ENCODE measurements at regions not wholly inside any gene's neighbourhood (a gene's known extent, or its start where the extent isn't known, plus 50 kb on each side); places are given as distances from the start of the nearest gene placed in this dataset.
A peak's percentile ranks its signal among the peaks of the same experiment; 100 is the strongest.

DNA sequence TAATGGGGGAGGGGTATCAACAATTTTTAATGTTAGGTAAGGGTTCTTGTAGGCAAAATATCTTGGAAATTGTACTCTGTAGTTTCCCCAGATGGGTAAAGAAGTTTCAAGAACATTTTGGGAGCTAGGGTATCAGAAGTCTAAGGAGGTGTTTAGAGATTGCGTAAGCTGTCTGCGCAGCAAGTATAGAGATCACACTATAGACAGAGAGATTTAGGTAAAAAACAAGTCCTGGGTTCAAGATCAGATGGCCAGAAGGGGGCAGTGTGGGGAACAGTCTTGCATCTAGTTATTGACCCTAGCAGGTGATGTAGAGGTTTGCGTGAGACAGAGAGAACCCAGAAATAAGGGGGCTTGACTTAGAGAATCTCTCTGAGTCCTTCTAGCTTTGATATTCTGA, 80.8 kb downstream of the S1PR1 start:
- no peak for DNase-seq (ENCODE audit: low read depth)

GRCh38 chr1:101323535-101323934, 86.7 kb downstream of the S1PR1 start:
- DNase-seq (ENCODE audit: low read depth) = no peak

DNA sequence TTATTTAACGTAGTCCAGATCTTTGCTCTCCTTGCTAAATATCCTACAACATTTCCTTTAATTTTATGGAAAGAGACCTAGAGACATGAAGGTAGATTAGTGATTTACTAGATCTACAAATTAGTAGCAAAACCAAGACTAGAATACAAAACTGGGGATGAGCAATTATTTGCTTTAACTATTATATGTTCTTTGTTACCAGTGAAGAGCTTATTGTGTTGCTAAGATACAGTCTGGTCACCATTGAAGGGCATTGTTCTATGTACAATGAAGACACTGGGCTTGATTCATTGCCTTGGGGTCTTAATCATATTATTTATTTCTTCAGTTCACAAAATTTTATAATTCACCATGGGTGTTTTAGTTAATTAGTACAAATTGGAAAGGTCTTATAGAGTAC, 88.3 kb downstream of the S1PR1 start:
- no peak for DNase-seq (ENCODE audit: low read depth)

DNA sequence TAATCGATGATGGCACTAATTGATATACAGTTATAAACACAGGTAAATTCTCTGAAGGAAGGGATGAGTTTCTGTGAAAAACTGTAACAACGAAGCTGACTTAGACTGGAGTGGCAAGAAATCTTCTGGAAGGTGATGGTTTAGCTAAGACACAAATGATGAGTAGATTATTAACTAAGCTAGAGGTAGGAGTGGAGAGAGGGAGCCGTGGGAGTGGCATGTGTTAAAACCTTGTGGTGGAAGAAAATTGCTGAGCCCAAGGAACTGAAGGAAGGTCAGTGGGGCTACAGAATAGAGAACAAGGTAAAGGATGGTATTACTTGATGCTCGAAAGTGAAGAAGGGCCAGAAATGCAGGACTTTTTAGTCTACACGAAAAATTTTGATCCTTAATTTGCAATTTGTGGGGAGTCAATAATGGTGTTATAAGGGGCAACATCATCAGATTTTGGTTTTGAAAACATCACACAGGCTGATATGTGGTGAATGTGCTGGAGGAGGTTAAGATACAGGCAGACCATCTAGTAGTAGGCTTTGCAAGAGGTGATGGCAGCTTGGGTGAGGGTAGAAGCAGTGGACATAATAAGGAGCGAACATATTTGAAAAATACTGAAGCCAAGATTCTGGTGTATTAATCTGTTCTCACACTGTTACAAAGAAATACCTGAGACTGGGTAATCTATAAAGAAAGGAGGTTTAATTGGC, 93.8 kb downstream of the S1PR1 start:
- no peak for DNase-seq (ENCODE audit: low read depth)

GRCh38 chr1:101331794-101332193, 95.0 kb downstream of the S1PR1 start:
- no peak for DNase-seq (ENCODE audit: low read depth)

DNA sequence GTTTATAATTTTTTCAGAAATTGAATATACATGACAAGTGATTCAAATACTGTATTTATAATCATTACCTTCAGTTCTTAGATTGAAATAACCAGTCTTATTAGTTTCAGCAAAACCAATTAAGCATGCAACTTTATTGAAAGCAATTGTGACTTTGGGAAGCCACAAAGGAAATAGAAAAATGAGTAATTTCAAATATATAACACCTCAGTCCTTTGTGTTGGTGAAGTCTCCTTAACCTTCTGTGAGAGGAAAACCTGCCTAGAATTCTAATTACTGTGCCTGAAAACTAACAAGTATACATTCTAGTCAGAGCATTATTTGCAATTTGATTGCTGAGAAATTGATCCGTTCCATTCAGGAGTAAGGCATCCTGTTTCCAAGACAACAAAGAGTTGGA, 95.8 kb downstream of the S1PR1 start:
- no peak for DNase-seq (ENCODE audit: low read depth)

DNA sequence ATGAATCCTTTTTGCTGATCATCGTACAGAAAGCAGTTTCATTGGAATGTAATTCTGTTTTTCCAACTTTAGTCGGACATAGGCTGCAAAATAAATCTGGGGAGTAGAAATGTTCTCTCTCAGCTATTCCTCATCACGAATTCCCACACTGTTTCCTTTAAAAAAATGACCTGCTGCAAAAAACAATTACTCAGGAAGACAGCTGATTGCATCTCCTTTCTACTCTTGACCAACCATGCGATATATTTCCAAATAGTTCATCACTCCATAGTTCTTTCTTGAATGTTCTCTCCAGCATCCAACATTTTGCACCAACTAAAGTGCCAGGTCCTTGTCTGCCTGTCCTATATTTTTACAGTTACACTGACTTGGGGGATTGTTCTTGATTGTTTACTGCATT, 96.4 kb downstream of the S1PR1 start:
- DNase-seq (ENCODE audit: low read depth) = no peak

DNA sequence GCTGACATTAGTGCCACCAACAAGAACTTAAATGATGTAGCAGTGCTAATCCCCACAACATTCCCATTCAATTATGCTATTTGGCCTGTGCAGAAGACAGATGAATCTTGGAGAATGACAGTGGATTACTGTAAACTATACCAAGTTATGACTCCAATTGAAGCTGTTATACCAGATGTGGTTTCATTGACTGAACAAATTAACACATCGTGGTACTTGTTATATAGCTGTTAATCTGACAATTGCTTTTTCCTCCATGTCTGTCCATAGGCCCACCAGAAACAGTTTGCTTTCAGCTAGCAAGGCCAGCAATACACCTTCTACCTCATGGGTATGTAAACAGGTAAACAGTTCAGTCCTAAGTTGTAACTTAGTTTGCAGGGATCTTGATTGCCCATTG, 101.1 kb downstream of the S1PR1 start:
- no peak for DNase-seq (ENCODE audit: low read depth)

GRCh38 chr1:101338714-101339430, 102.1 kb downstream of the S1PR1 start:
- DNase-seq (ENCODE audit: low read depth) = no peak

DNA sequence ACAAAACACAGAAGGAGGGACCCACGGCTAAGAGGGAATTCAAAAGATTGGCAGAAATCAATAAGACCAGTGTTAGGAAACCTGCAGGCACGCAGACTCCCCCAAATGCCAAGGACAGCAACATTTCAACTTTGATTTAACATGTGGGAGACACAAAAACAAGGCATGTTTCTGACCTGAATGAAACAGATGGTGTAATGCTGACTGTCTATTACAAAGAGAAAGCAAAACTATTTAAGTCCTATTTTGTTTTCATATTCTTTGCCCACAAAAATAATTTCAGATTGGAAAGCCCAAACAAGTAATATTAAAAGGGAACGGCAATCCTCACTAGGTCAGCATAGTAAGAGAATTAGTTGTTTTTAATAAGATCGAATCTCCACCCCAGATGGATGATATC, 107.9 kb downstream of the S1PR1 start:
- no peak for DNase-seq (ENCODE audit: low read depth)

GRCh38 chr1:101346419-101346818, 109.6 kb downstream of the S1PR1 start:
- DNase-seq (ENCODE audit: low read depth) = no peak

- DNase-seq (ENCODE audit: low read depth) = no peak
Measured at GRCh38 chr1:101356013-101356412, 119.2 kb downstream of the S1PR1 start.

DNA sequence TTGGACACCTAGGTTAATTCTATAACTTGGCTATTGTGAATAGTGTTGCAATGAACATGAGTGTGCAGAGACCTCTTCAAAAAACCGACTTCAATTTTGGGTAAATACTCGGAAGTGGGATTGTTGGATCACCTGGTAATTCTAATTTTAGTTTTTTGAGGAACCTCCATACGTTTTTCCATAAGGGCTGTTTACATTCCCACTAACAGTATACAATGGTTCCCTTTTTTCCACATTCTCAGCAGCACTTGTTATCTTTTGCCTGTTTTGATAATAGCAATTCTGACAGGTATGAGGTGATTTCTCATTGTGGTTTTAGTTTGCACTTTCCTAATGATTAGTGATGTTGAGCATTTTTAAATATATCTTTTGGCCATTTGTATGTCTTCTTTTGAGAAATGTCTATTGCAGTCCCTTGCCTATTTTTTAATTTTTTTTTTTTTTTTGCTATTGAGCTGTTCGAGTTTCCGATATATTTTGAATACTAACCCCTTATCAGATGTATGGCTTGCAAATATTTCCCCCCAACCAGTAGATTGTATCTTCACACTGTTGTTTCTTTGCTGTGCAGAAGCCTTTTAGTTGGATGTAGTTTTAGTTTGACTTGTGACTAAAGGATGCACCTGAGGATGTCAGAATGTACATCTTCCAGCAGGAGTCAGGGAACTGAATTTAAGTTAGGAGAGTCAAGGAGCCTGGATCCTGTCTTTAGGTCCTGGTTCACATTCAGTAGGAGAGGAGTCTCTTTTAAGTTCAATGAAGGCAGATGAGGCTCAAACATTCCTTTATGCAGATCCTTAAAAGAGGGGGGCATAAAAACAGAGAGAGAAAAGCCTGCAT, 120.0 kb downstream of the S1PR1 start:
- DNase-seq (ENCODE audit: low read depth) = no peak

DNA sequence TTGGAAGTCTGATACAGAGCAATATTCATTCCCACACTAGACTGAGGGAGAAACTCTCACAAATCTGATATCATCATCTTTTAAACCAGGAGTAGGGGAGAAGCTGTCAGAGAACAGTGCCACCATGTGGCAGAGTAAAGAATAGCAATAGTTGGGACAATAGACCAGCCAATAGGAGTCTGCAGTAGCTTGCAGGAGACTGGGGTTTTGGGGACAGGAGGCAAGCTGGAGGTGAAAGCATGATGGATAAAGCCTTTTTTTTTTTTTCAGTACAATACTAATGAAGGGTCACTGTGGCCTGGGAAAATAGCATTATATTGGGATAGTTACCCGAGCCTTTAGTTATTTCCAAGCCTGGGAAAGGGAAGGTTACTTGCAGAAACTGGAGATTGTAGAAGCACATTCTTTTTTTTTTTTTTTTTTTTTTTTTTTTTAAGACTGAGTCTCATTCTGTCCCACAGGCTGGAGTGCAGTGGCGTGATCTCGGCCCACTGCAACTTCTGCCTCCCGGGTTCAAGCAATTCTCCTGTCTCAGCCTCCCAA, 120.7 kb downstream of the S1PR1 start:
- peak; percentile 29 for DNase-seq (ENCODE audit: low read depth)

- no peak for DNase-seq (ENCODE audit: low read depth)
Measured at GRCh38 chr1:101360506-101360905, 123.7 kb downstream of the S1PR1 start.

DNA sequence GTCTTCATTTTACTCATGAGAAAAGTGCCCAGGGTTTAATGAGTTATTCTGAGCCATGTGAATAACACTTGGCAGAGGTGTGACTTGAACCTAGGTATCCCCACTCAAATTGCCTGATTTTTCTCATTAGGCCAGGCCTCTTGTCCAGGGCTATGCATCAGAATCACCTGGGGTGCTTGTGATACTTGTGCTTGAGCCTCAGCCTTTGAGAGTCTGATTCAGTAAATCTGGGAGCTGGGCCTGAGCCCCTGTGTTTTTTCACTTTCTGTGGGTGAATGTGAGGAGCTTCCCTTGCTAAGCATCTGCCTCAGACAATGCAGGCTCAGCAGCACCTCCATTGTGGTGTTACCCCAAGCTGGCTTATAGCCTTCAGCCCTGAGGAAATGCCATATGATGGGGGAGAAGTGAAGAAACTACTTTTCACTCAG, 127.1 kb downstream of the S1PR1 start:
- no peak for DNase-seq (ENCODE audit: low read depth)

- DNase-seq (ENCODE audit: low read depth) = no peak
Measured at GRCh38 chr1:101364370-101365120, 127.7 kb downstream of the S1PR1 start.

DNA sequence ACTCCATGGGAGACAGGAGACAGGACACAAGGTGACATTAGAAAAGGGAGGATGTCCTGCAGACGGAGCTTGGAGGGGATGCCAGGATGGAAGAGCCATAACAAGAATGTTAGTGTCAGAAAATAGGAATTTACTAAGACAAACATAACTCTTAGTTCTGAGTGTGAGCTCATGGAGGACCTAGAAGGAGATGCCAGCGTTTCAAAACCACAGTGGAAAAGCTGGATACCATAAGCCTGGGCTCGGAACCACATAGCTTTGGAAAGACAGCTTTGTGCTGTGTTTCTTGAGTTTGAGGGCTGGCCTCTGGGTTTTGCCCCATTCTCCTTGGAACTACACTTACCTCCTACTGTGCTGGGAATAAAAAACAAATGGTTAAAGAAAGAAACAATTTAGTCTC, 128.4 kb downstream of the S1PR1 start:
- DNase-seq (ENCODE audit: low read depth) = no peak

GRCh38 chr1:101365878-101366277, 129.1 kb downstream of the S1PR1 start:
- no peak for DNase-seq (ENCODE audit: low read depth)

- DNase-seq (ENCODE audit: low read depth) = no peak
Measured at GRCh38 chr1:101366513-101367215, 129.8 kb downstream of the S1PR1 start.

- DNase-seq (ENCODE audit: low read depth) = no peak
Measured at GRCh38 chr1:101367630-101368029, 130.8 kb downstream of the S1PR1 start.
